CD4-positive, CD25-positive, alpha-beta regulatory T cell (primary cell): ENCODE measurements at regions not wholly inside any gene's neighbourhood (a gene's known extent, or its start where the extent isn't known, plus 50 kb on each side); places are given as distances from the start of the nearest gene placed in this dataset.

Experiments
- ATAC-seq, 2 donors: fragments of 150-1000 bp; cut with Tn5 transposase; one replicate each; pipeline ENCODE4 v1.10.0; 2021; ENCODE audit warnings: low read depth in 2 of 2, moderate number of reproducible peaks in 2 of 2, moderate library complexity in 1 of 2
- DNase-seq, 3 donors: peaks; one replicate each; pipeline versions ENCODE4 v3.0.0 to v3.0.0-alpha.2; 2012 to 2022; ENCODE audit warnings: mixed read lengths in 1 of 3
- H3K27ac ChIP-seq: one replicate; pipeline ENCODE4 v1.7.0; 2013; ENCODE audit warnings: mild to moderate bottlenecking, low read length; ENCODE audit not compliant: insufficient read depth, poor library complexity, severe bottlenecking
- H3K27me3 ChIP-seq: one replicate; pipeline ENCODE4 v1.7.0; 2013; ENCODE audit warnings: low read length; ENCODE audit not compliant: control insufficient read depth, insufficient read depth
- H3K36me3 ChIP-seq: one replicate; pipeline ENCODE4 v1.7.0; 2013; ENCODE audit warnings: mild to moderate bottlenecking, low read length, moderate library complexity; ENCODE audit not compliant: control insufficient read depth, insufficient read depth
- H3K4me1 ChIP-seq: 2 replicates; pipeline ENCODE4 v1.7.0; 2013; ENCODE audit warnings: mild to moderate bottlenecking, low read length; ENCODE audit not compliant: insufficient read depth, control insufficient read depth, poor library complexity, severe bottlenecking
- H3K4me3 ChIP-seq: one replicate; pipeline ENCODE4 v1.7.0; 2013; ENCODE audit warnings: low read depth, mild to moderate bottlenecking, low read length, moderate library complexity
- H3K9me3 ChIP-seq, 2 experiments: 1 replicate in 1 of 2; 2 replicates in 1 of 2; pipeline ENCODE4 v1.7.0; 2013; ENCODE audit warnings: low read length in 2 of 2, mild to moderate bottlenecking in 1 of 2, moderate library complexity in 1 of 2; ENCODE audit not compliant: control insufficient read depth in 2 of 2
- H3K27ac Mint-ChIP-seq, 3 donors: one replicate each; pipeline ENCODE4 v1.8.0; 2020 to 2022; ENCODE audit warnings: mild to moderate bottlenecking in 3 of 3, mixed read lengths in 3 of 3, moderate library complexity in 2 of 3
- H3K27me3 Mint-ChIP-seq: one replicate; pipeline ENCODE4 v1.8.0; 2022; ENCODE audit warnings: mild to moderate bottlenecking, mixed read lengths
- H3K36me3 Mint-ChIP-seq: one replicate; pipeline ENCODE4 v1.8.0; 2020; ENCODE audit warnings: mixed read lengths
- H3K4me1 Mint-ChIP-seq, 4 donors: one replicate each; pipeline ENCODE4 v1.8.0; 2020 to 2022; ENCODE audit warnings: mixed read lengths in 4 of 4, mild to moderate bottlenecking in 1 of 4
- H3K4me3 Mint-ChIP-seq, 4 donors: one replicate each; pipeline ENCODE4 v1.8.0; 2020 to 2022; ENCODE audit warnings: mild to moderate bottlenecking in 4 of 4, mixed read lengths in 4 of 4, moderate library complexity in 3 of 4
- H3K9me3 Mint-ChIP-seq, 7 donors: one replicate each; pipeline ENCODE4 v1.8.0; 2020 to 2022; ENCODE audit warnings: mixed read lengths in 7 of 7, mild to moderate bottlenecking in 3 of 7, moderate library complexity in 2 of 7

- peaks cover 0 to 1% (median 0%) of the 10 kb centered on the region in 7 donors for H3K9me3 Mint-ChIP-seq
- H3K27ac Mint-ChIP-seq: no peak overlapping the region
- Histone ChIP-seq H3K27me3 (peaks cover 7% of the 10 kb centered on the region), H3K36me3 (no peaks in the 10 kb centered on the region), H3K27ac (no peak overlapping the region), H3K4me1 (no peaks in the 10 kb centered on the region), H3K4me3 (no peak overlapping the region), H3K9me3 (no peaks in the 10 kb centered on the region)
- no peaks in the 10 kb centered on the region for H3K4me1 Mint-ChIP-seq
- no peak for ATAC-seq
- no peaks in the 10 kb centered on the region for H3K36me3 Mint-ChIP-seq
- no peak overlapping the region for H3K4me3 Mint-ChIP-seq
- H3K27me3 Mint-ChIP-seq: peaks cover 32% of the 10 kb centered on the region
- no peak for DNase-seq
These were observed 76.2 kb upstream of the IRS2 start for GRCh38 chr13:109862627-109863026.

- no peak overlapping the region for H3K27ac Mint-ChIP-seq
- H3K9me3 Mint-ChIP-seq: no peaks in the 10 kb centered on the region
- no peak overlapping the region for H3K4me3 Mint-ChIP-seq
- H3K4me1 ChIP-seq: no peaks in the 10 kb centered on the region
- H3K27me3 ChIP-seq: peaks cover 8% of the 10 kb centered on the region
- DNase-seq (no peak), ATAC-seq (no peak)
- no peaks in the 10 kb centered on the region for H3K36me3 ChIP-seq
- H3K27me3 Mint-ChIP-seq: peaks cover 27% of the 10 kb centered on the region
- no peak overlapping the region for H3K4me3 ChIP-seq
- no peaks in the 10 kb centered on the region for H3K36me3 Mint-ChIP-seq
- H3K4me1 Mint-ChIP-seq: no peaks in the 10 kb centered on the region
- H3K9me3 ChIP-seq: no peaks in the 10 kb centered on the region
- no peak overlapping the region for H3K27ac ChIP-seq
These were observed 73.5 kb upstream of the IRS2 start for GRCh38 chr13:109859898-109860297.

GRCh38 chr13:109859216-109859835, 72.9 kb upstream of the IRS2 start:
- no peak overlapping the region for H3K27ac Mint-ChIP-seq
- no peaks in the 10 kb centered on the region for H3K9me3 ChIP-seq
- peaks cover 27% of the 10 kb centered on the region for H3K27me3 Mint-ChIP-seq
- H3K9me3 Mint-ChIP-seq: peaks cover 0 to 2% (median 0%) of the 10 kb centered on the region in 7 donors
- no peak overlapping the region for H3K4me3 ChIP-seq
- no peak overlapping the region for H3K27ac ChIP-seq
- H3K4me1 Mint-ChIP-seq: no peaks in the 10 kb centered on the region
- H3K27me3 ChIP-seq: peaks cover 8% of the 10 kb centered on the region
- ATAC-seq (no peak), DNase-seq (no peak)
- no peaks in the 10 kb centered on the region for H3K4me1 ChIP-seq
- H3K4me3 Mint-ChIP-seq: no peak overlapping the region
- no peaks in the 10 kb centered on the region for H3K36me3 Mint-ChIP-seq
- H3K36me3 ChIP-seq: no peaks in the 10 kb centered on the region

GRCh38 chr13:109858319-109858718, 71.9 kb upstream of the IRS2 start:
- ATAC-seq (no peak), DNase-seq (no peak)
- no peak overlapping the region for H3K27ac Mint-ChIP-seq
- Histone ChIP-seq H3K4me1 (no peaks in the 10 kb centered on the region), H3K27me3 (peaks cover 8% of the 10 kb centered on the region), H3K4me3 (no peak overlapping the region), H3K36me3 (no peaks in the 10 kb centered on the region), H3K9me3 (no peaks in the 10 kb centered on the region), H3K27ac (no peak overlapping the region)
- no peaks in the 10 kb centered on the region for H3K4me1 Mint-ChIP-seq
- H3K4me3 Mint-ChIP-seq: no peak overlapping the region
- peaks cover 0 to 2% (median 0%) of the 10 kb centered on the region in 7 donors for H3K9me3 Mint-ChIP-seq
- no peaks in the 10 kb centered on the region for H3K36me3 Mint-ChIP-seq
- H3K27me3 Mint-ChIP-seq: peaks cover 23% of the 10 kb centered on the region

GRCh38 chr13:109857803-109858202, 71.4 kb upstream of the IRS2 start:
- H3K27me3 Mint-ChIP-seq: peaks cover 18% of the 10 kb centered on the region
- no peaks in the 10 kb centered on the region for H3K36me3 Mint-ChIP-seq
- Histone ChIP-seq H3K4me3 (no peak overlapping the region), H3K27ac (no peak overlapping the region), H3K9me3 (no peaks in the 10 kb centered on the region), H3K27me3 (peaks cover 8% of the 10 kb centered on the region), H3K36me3 (no peaks in the 10 kb centered on the region), H3K4me1 (no peaks in the 10 kb centered on the region)
- no peak overlapping the region for H3K4me3 Mint-ChIP-seq
- H3K9me3 Mint-ChIP-seq: peaks cover 0 to 2% (median 0%) of the 10 kb centered on the region in 7 donors
- no peak for DNase-seq
- no peak overlapping the region for H3K27ac Mint-ChIP-seq
- no peaks in the 10 kb centered on the region for H3K4me1 Mint-ChIP-seq
- ATAC-seq: no peak

GRCh38 chr13:109857325-109857724, 70.9 kb upstream of the IRS2 start:
- H3K27me3 ChIP-seq: peaks cover 8% of the 10 kb centered on the region
- DNase-seq: no peak
- no peaks in the 10 kb centered on the region for H3K36me3 Mint-ChIP-seq
- peaks cover 0 to 2% (median 0%) of the 10 kb centered on the region in 7 donors for H3K9me3 Mint-ChIP-seq
- peaks cover 20% of the 10 kb centered on the region for H3K27me3 Mint-ChIP-seq
- H3K36me3 ChIP-seq: no peaks in the 10 kb centered on the region
- no peak overlapping the region for H3K4me3 Mint-ChIP-seq
- H3K4me1 ChIP-seq: no peaks in the 10 kb centered on the region
- no peaks in the 10 kb centered on the region for H3K9me3 ChIP-seq
- no peak overlapping the region for H3K27ac Mint-ChIP-seq
- ATAC-seq: no peak
- no peak overlapping the region for H3K27ac ChIP-seq
- H3K4me3 ChIP-seq: no peak overlapping the region
- no peaks in the 10 kb centered on the region for H3K4me1 Mint-ChIP-seq

GRCh38 chr13:109856350-109856749, 70.0 kb upstream of the IRS2 start:
- no peaks in the 10 kb centered on the region for H3K36me3 ChIP-seq
- H3K4me3 ChIP-seq: no peak overlapping the region
- Mint-ChIP-seq H3K4me1 (no peaks in the 10 kb centered on the region), H3K4me3 (no peak overlapping the region), H3K27me3 (peaks cover 20% of the 10 kb centered on the region), H3K36me3 (no peaks in the 10 kb centered on the region), H3K9me3 (peaks cover 0 to 2% (median 0%) of the 10 kb centered on the region in 7 donors), H3K27ac (no peak overlapping the region)
- no peak for ATAC-seq
- H3K4me1 ChIP-seq: no peaks in the 10 kb centered on the region
- no peaks in the 10 kb centered on the region for H3K9me3 ChIP-seq
- no peak overlapping the region for H3K27ac ChIP-seq
- no peak for DNase-seq
- H3K27me3 ChIP-seq: peaks cover 8% of the 10 kb centered on the region

GRCh38 chr13:109853153-109853552, 66.8 kb upstream of the IRS2 start:
- Histone ChIP-seq H3K4me3 (no peak overlapping the region), H3K4me1 (no peaks in the 10 kb centered on the region), H3K9me3 (no peaks in the 10 kb centered on the region), H3K36me3 (no peaks in the 10 kb centered on the region), H3K27ac (no peak overlapping the region), H3K27me3 (peaks cover 8% of the 10 kb centered on the region)
- Mint-ChIP-seq H3K27me3 (peaks cover 11% of the 10 kb centered on the region), H3K27ac (no peak overlapping the region), H3K4me3 (no peak overlapping the region), H3K9me3 (peaks cover 0 to 2% (median 0%) of the 10 kb centered on the region in 7 donors), H3K36me3 (no peaks in the 10 kb centered on the region), H3K4me1 (no peaks in the 10 kb centered on the region)
- DNase-seq (no peak), ATAC-seq (no peak)
